ENCODE measurements at regions not wholly inside any gene's neighbourhood (a gene's known extent, or its start where the extent isn't known, plus 50 kb on each side); places are given as distances from the start of the nearest gene placed in this dataset.
"Not testable (repeated sequence)": the region's sequence is repeated elsewhere in the genome, so short reads cannot be mapped to it uniquely, and the experiment has no call there.

DNA sequence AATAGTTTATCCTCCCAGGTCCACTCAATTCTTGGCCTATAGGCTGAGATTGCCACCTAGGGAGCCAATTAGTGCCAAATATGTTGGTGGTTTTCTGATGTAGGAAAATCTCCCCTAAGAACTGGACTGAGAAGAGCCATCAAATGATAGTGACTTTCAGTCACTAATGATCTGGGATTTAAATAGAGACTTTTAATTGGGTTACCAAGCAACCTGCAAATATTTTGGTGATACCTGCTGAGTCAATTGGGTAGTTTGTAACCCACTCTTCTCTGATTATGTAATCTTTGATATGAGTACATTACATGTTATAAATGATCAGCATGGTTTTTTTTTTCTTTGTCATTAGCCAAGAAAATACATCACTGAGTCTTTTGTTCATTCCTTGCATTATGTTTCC, 600.8 kb downstream of the TTLL7 start:
- not testable (repeated sequence) for TF ChIP-seq POLR2AphosphoS5 (IDR thresholded peaks at IDR 0.05; ENCODE audit: borderline replicate concordance, low read depth, low read length); EZH2 (IDR thresholded peaks at IDR 0.05); FOXP2 (optimal IDR thresholded peaks at IDR 0.05; ENCODE audit: control extremely low read depth, extremely low read length, insufficient read depth)

Measured in SK-N-MC (cell line).